ENCODE measurements at regions not wholly inside any gene's neighbourhood (a gene's known extent, or its start where the extent isn't known, plus 50 kb on each side); places are given as distances from the start of the nearest gene placed in this dataset.

DNA sequence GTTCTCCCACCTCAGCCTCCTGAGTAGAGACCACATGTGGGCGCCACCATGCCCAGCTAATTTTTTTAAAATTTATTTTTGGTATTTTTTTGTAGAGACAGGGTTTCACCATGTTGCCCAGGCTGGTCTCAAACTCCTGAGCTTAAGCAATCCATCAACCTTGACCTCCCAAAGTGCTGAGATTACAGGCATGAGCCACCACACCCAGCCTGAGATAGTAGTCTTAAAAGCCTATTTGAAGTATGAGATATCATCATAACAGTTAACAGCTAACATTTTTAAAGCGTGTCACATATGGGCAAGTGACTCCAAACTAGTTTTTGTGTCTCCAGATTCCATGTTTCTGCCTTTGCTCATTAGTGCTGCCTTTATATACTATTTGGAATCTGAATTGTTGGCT is 74.6 kb upstream of the WSCD2 start:
- TF ChIP-seq CTCF (IDR thresholded peaks at IDR 0.05; ENCODE audit: unreplicated experiment) = no peak
- Mint-ChIP-seq H3K27me3 (peaks cover 25% of the 10 kb centered on the region), H3K36me3 (ENCODE audit: insufficient read depth) (no peaks in the 10 kb centered on the region), H3K4me1 (ENCODE audit: low read depth) (no peaks in the 10 kb centered on the region), H3K27ac (no peak overlapping the region), H3K9me3 (ENCODE audit: low read depth) (no peaks in the 10 kb centered on the region), H3K4me3 (ENCODE audit: low read depth) (no peak overlapping the region)
- DNase-seq (ENCODE audit: low spot score, unreplicated experiment) = no peak

DNA sequence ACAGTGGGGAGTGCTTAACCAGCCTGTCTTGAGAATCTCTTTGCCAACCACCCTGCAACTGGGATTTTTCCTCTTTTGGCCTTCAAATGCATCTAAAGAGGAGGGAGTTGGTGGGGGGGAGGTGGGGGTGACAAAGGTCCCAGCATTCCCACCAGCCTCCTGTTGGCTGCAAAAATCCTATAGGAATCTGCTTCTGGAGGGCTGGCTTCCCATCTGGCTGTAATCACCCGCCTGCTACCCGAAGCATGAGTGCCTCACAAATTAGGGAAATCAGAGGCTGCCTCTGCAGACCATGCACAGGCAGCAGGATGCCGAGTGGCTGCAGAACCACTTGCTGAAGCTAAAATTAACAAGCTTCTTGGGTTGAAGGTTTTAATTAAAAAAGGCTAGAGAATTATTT is 73.9 kb upstream of the WSCD2 start:
- Mint-ChIP-seq H3K4me1 (ENCODE audit: low read depth) (no peaks in the 10 kb centered on the region), H3K27me3 (peaks cover 24% of the 10 kb centered on the region), H3K36me3 (ENCODE audit: insufficient read depth) (no peaks in the 10 kb centered on the region), H3K4me3 (ENCODE audit: low read depth) (no peak overlapping the region), H3K27ac (no peak overlapping the region), H3K9me3 (ENCODE audit: low read depth) (no peaks in the 10 kb centered on the region)
- no peak for TF ChIP-seq CTCF (IDR thresholded peaks at IDR 0.05; ENCODE audit: unreplicated experiment)
- no peak for DNase-seq (ENCODE audit: low spot score, unreplicated experiment)

DNA sequence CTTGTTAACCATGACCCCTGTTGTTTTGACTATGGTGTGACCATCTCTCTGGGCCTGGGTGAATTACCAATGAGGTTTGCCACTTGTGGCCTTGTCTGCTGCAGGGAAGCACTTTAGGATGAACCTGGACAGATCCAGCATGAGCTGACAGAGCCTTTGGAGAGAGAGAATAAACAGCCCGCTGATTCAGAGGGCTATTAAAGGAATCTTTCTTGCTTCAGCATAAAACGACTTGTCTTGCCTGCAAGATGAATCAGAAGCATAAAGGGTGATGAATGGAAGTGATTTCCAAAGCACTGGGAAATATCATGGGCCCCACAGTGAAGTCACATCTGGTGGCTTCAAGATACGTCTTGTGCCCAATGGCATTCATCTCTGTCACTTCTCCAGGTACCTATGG is 69.0 kb upstream of the WSCD2 start:
- Mint-ChIP-seq H3K4me3 (ENCODE audit: low read depth) (no peak overlapping the region), H3K36me3 (ENCODE audit: insufficient read depth) (no peaks in the 10 kb centered on the region), H3K27me3 (peaks cover 12% of the 10 kb centered on the region), H3K4me1 (ENCODE audit: low read depth) (no peaks in the 10 kb centered on the region), H3K27ac (no peak overlapping the region), H3K9me3 (ENCODE audit: low read depth) (no peaks in the 10 kb centered on the region)
- no peak for DNase-seq (ENCODE audit: low spot score, unreplicated experiment)
- no peak for TF ChIP-seq CTCF (IDR thresholded peaks at IDR 0.05; ENCODE audit: unreplicated experiment)

DNA sequence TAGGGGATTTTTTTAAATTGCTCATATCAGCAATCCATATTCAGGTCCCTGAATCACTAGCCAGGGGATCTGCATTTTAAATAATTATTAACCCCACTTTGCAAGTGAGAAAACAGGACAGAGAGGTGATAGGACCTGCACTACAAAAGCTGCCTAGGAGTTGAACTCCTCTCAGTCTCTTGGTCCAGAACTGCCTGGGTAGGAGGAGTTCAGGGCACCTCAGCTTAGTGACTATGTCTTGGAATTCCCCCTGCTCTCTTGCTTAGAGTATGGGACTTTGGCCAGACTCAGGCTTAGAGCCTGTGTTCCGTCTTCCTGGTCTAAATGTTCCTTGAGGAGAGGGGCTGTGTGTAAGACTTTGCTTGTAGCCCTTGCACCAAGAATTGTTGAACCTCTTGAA is 68.2 kb upstream of the WSCD2 start:
- TF ChIP-seq CTCF (IDR thresholded peaks at IDR 0.05; ENCODE audit: unreplicated experiment) = no peak
- no peaks in the 10 kb centered on the region for H3K4me1 Mint-ChIP-seq (ENCODE audit: low read depth)
- no peak overlapping the region for H3K4me3 Mint-ChIP-seq (ENCODE audit: low read depth)
- H3K27ac Mint-ChIP-seq = no peak overlapping the region
- no peaks in the 10 kb centered on the region for H3K36me3 Mint-ChIP-seq (ENCODE audit: insufficient read depth)
- H3K9me3 Mint-ChIP-seq (ENCODE audit: low read depth) = no peaks in the 10 kb centered on the region
- peaks cover 9% of the 10 kb centered on the region for H3K27me3 Mint-ChIP-seq
- DNase-seq (ENCODE audit: low spot score, unreplicated experiment) = no peak

- H3K27ac Mint-ChIP-seq = no peak overlapping the region
- peaks cover 2% of the 10 kb centered on the region for H3K27me3 Mint-ChIP-seq
- H3K4me1 Mint-ChIP-seq (ENCODE audit: low read depth) = no peaks in the 10 kb centered on the region
- no peaks in the 10 kb centered on the region for H3K9me3 Mint-ChIP-seq (ENCODE audit: low read depth)
- no peaks in the 10 kb centered on the region for H3K36me3 Mint-ChIP-seq (ENCODE audit: insufficient read depth)
- TF ChIP-seq CTCF (IDR thresholded peaks at IDR 0.05; ENCODE audit: unreplicated experiment) = peak; percentile 49
- H3K4me3 Mint-ChIP-seq (ENCODE audit: low read depth) = no peak overlapping the region
- DNase-seq (ENCODE audit: low spot score, unreplicated experiment) = no peak
Measured at GRCh38 chr12:108063192-108063591, 65.9 kb upstream of the WSCD2 start.
